ENCODE measurements at regions not wholly inside any gene's neighbourhood (a gene's known extent, or its start where the extent isn't known, plus 50 kb on each side); places are given as distances from the start of the nearest gene placed in this dataset.
"Not testable (repeated sequence)": the region's sequence is repeated elsewhere in the genome, so short reads cannot be mapped to it uniquely, and the experiment has no call there.

DNA sequence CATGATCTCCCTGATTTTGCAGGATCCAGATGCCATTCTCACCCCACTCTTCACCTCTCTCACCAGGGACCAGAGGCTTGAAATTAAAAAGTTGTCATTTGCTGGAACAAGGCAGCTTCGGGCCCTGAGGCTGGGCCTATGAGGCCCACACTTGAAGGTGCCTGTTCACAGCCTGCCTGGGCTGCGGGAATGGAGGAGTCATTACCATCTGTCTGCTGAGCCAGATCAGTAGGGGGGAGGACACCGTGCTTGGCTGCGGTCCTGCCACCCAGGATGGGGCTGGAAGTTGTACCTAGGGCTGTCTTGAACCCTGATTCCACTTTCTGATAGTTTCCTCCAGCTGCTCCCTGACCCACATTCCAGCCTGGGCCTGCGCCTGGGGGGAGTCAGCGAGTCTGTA lies 208.3 kb upstream of the N4BP1 start:
- no peak for DNase-seq

GRCh38 chr16:48817032-48817431 lies 207.1 kb upstream of the N4BP1 start:
- no peak for DNase-seq

DNA sequence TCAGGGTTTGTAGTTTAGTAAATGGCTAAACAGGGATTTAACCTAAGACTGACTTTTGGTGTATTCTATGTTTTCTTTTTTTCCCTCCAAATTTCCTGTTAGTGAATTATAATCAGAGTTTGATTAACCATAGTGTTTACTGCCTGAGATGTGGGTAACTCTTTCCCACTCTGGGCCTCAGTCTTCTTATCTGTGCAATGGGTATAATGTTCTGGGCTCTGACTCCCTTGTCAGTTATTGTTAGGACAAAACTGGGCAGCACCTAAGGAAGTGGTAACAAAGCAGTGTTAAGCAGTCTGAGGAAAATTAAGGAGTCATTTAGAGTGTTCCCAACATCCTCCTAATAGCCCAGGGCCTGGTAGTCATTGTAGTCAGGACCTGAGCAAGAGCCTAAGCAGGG lies 206.4 kb upstream of the N4BP1 start:
- DNase-seq: no peak

DNA sequence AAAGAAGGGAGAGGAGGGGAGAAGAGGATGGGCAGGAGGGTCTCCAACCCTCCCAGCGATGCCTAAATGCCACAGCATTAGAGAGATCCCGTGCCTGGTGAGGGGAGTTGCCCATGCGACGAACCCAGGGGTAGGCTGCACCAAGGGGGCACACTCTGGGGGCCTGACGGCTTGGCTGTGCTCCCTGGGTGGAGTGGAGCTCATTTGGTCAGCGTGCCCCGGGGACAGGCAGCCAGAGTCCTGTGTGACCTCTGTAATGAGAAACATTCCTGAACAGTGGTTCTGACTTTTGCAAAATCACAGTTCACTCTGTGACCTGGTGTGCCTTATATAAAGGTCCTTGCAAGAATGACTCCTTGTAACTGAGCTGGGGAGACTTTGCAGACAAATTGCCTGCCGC lies 205.0 kb upstream of the N4BP1 start:
- no peak for DNase-seq

- no peak for DNase-seq
These were observed 203.5 kb upstream of the N4BP1 start for GRCh38 chr16:48813485-48813884.

- DNase-seq: no peak
These were observed 202.9 kb upstream of the N4BP1 start for GRCh38 chr16:48812856-48813255.

GRCh38 chr16:48811478-48811877 lies 201.5 kb upstream of the N4BP1 start:
- no peak for DNase-seq

DNA sequence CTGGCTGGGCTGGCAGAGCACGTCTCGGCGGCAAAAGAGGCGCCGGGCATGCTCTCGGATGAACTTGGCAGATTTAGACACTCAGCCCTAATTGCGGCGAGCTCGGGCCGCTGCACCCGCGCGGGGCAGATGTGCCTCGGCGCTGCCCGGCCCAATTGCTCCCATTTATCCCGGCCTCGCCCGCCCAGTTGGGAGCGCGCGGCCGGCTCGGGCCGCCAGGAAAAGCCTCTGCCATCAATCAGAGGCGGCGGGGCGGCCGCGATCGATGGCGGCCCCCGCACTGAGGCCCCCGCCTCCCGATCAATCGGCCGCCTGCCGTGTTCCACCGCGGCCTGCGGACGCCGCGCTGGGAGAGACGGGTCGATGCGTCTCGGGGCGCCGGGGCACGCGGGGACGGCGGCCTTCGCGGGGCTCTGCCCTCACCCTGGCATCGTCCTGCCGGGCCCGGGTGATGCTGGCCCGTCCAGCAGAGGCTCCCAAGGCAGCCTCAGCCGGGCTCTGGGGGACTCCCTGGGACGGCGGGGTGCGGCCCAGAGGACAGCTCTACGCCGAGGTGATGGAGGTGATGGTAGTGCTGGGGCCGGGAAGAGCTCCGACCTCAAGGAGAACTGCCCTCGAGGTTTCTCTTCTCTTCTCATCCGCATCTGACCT lies 200.9 kb upstream of the N4BP1 start:
- no peak for DNase-seq

DNA sequence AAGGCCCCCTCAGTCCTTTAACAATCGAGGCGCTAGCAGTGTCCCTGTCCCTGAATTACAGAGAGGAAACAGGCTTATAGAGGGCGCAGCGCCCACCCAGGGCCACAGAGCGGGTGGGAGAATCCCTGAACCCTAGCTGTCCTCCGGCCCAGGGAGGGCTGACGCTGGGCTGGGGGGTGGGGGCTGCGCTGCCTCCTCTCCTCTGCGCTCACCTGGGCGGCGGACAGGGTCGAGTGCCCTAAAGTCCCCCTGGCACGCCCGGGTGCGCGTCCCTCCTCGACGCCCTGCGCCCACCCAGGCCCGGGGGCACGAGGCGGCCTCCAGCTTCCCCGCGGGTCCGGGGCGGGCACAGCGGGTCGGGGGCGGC lies 200.4 kb upstream of the N4BP1 start:
- DNase-seq: no peak

DNA sequence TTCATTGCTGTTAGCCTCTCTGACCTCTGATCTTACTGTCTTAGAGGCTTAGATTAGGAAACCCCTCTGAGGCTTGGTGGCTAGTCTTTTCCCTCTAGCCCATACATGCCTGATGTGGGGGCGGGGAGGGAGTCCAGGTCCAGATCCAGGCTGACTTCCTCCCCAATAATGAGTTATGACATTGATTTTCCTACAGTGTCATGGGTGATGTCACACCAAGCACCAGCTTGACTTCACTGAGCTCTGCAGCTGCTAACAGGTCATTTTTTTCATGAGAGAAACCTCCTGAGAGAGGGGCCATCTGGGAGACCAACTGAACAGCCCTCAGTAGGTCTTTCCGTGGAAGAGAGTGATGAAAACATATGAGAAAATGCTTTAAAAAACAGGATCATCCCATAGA lies 180.2 kb upstream of the N4BP1 start:
- DNase-seq: no peak

DNA sequence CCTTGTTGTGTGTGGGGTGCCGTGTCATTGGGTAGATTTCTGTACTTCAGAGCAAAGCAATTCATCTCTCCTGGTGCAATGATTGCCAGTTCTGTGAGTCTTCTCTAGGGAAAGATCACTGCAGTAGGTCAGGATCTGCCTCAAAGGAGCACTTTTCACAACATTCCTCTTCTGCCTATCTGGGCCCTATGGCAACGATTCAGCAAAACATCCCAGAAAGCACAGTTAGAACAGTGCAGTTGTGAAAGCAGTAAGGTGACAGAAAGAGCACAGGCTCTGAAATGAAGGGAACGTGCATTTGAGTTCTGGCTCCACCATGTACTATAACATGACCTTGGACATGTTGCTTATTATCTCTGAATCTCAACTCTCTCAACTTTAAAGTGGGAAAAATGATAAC lies 178.5 kb upstream of the N4BP1 start:
- no peak for DNase-seq

DNA sequence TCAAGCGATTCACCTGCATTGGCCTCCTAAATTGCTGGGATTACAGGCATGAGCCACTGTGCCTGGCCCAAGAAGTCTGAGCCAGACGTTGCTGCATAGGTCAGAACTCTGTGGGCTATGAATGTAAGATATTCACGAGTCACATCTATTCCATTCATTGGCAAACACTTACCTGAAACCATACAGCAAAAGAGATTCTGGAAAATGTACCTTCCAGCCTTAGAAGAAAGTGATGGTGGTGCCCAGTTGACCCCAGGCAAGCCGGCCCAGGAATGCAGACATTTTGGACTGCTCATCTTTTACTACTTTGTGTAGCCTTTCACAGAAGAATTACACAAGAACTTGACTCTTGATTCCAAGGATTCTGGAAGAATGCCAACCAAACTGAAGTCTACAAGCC lies 135.6 kb upstream of the N4BP1 start:
- DNase-seq: no peak

GRCh38 chr16:48740964-48741363 lies 131.0 kb upstream of the N4BP1 start:
- DNase-seq: no peak

GRCh38 chr16:48734220-48734619 lies 124.2 kb upstream of the N4BP1 start:
- DNase-seq: no peak

- no peak for DNase-seq
These were observed 94.7 kb upstream of the N4BP1 start for GRCh38 chr16:48704710-48705109.

DNA sequence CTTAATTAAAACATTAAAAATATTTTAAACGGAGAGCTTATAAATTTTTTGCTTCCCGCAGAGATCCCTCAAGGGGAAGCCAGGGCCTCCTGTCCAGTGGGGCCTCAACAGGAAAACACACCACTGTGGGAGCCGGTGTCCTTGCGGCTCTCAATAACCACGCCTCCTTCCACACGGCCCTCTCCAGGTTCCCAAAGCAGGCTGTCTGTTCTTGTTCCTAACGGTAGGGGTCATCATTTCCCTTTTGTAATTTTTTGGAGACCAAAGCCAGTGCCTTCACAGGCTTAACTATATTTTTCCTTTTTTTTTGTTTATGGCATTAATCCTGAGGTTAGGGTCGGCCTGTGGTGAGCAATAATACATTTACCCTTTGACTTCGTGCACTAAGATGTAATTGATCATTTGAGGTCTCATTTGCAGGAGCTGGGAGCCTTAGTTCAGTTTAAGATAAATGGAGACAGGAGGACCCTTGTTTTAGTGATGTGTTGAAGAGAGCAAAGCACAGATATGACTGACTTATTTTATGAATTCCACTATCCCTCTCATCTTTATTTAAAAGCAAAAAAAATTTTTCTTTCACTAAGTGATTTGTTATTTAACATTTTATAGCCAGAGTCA lies 77.5 kb upstream of the N4BP1 start:
- peak; percentile 40 for DNase-seq

DNA sequence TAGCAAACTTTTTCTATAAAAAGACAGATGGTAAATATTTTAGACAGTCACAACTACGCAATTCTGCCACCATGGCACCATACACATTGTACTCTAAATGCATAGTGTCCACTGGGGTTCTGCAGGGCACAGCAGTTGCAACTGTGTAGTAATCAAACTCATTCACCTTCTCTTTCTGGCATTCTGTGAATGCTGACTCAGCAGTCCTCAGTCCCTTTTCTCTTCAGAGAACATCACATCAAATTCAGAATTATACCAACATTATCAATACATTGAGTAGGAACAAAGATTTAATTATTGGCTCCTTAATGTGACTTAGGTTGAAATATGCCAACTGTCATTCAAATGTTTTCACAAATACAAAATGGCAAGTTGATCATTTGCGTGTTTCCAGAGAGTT lies 74.2 kb upstream of the N4BP1 start:
- no peak for DNase-seq

GRCh38 chr16:48682971-48683370 lies 73.0 kb upstream of the N4BP1 start:
- no peak for DNase-seq

DNA sequence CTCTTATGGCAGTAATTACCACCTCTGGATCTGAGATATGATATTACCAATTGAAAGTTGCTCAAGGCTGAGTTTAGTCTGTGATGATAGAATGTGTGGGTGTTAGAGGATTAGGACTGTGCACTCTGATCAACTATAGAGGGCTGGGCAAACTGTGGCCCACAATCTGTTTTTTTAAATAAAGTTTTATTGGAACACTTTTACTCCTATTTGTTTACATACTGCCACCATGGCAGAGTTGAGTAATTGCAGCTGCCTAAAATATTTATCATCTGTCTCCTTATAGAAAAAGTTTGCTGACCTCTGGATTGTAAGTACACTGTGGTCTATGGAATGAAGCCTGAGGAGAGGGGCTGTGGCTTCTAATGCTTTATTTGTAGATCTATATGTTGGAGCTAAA lies 71.5 kb upstream of the N4BP1 start:
- DNase-seq: no peak

- DNase-seq: no peak
These were observed 70.9 kb upstream of the N4BP1 start for GRCh38 chr16:48680881-48681280.

DNA sequence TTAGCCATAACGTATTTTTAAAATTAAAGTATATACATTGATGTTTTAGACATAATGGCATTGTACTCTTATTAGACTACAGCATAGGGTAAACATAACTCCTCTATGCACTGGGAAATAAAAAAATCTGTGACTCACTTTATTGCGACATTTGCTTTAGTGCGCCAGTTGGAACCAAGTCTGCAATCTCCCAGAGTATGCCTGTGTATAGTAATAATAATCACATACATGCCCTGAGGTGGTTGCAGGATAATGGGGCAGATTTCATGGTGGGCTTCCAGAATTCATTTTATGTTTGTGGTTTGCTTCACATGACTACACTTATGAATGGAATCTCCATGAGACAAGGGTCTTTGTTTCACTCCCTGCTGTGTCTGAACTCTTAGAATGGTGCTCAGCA lies 66.9 kb upstream of the N4BP1 start:
- no peak for DNase-seq

DNA sequence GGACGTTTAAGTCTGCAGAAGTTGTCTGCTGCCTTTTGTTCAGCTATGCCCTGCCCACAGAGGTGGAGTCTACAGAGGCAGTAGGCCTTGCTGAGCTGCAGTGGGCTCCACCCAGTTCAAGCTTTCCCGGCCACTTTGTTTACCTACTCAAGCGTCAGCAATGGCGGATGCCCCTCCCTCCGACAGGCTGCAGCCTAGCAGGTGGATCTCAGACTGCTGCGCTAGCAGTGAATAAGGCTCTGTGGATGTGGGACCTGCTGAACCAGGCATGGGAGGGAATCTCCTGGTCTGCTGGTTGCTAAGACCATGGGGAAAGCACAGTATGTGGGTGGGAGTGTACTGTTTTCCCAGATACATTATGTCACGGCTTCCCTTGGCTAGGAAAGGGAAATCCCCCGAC lies 58.2 kb upstream of the N4BP1 start:
- not testable (repeated sequence) for DNase-seq

- no peak for DNase-seq
These were observed 50.0 kb upstream of the N4BP1 start for GRCh38 chr16:48659940-48660339.
